Hematopoietic multipotent progenitor cell treated with erythropoietin and hydrocortisone succinate and interleukin-3 and kit ligand, for 17 days (in vitro differentiated cells): ENCODE measurements at regions not wholly inside any gene's neighbourhood (a gene's known extent, or its start where the extent isn't known, plus 50 kb on each side); places are given as distances from the start of the nearest gene placed in this dataset.

Source experiments
- DNase-seq: peaks from one replicate; pipeline ENCODE4 v3.0.0-alpha.2; 2015; ENCODE audit warnings: low spot score

- no peak for DNase-seq
Observed at GRCh38 chr3:98962189-98962930, 60.9 kb upstream of the DCBLD2 start.

- DNase-seq = no peak
Observed at GRCh38 chr3:98961161-98962155, 60.0 kb upstream of the DCBLD2 start.

- DNase-seq = no peak
Observed at GRCh38 chr3:98957681-98958080, 56.2 kb upstream of the DCBLD2 start.

DNA sequence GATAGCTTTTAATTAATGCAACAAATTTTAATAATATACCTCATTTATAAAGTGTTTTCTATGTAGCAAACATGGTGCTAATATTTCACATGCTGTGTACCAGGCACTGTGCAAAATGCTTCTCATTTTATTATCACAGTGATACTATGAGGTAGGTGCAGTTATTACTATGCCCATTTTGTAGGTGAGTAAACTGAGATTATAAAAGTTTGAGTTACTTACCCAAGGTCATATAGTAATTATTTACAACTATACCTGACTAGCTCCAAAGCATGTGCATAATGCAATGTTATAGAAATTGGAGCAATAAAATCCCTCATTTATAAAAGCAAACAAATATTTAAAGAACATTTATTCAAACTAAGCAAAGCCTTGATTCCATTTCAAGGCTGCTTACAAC is 54.5 kb upstream of the DCBLD2 start:
- no peak for DNase-seq

GRCh38 chr3:98954791-98955604 is 53.5 kb upstream of the DCBLD2 start:
- no peak for DNase-seq

GRCh38 chr3:98954242-98954641 is 52.7 kb upstream of the DCBLD2 start:
- DNase-seq = no peak

GRCh38 chr3:98952404-98952803 is 50.9 kb upstream of the DCBLD2 start:
- no peak for DNase-seq
